WTC11 (cell line): ENCODE measurements at regions not wholly inside any gene's neighbourhood (a gene's known extent, or its start where the extent isn't known, plus 50 kb on each side); places are given as distances from the start of the nearest gene placed in this dataset.

Experiments
- ATAC-seq: fragments of 200-7000 bp; cut with Tn5 transposase; 2 replicates; pipeline ENCODE4 v1.10.0; 2021; ENCODE audit warnings: mild to moderate bottlenecking, moderate library complexity
- CTCF ChIA-PET: fragments of 300-600 bp; sonication (Branson Sonifier 250); formaldehyde crosslinking; loops from one replicate; lab custom pipeline; 2021; ENCODE audit warnings: antibody characterized with exemption; lab: Charles Lee
- POLR2A ChIA-PET: fragments of 350-600 bp; sonication (Branson Sonifier 250); formaldehyde crosslinking; loops from one replicate; lab custom pipeline; 2021; ENCODE audit warnings: antibody characterized with exemption; lab: Charles Lee
- DNase-seq: peaks from one replicate; pipeline ENCODE4 v3.0.0; 2021; ENCODE audit warnings: low spot score
- H3K27ac Mint-ChIP-seq: 2 replicates; pipeline ENCODE4 v1.8.0; 2021; ENCODE audit warnings: mixed read lengths
- H3K27me3 Mint-ChIP-seq: 2 replicates; pipeline ENCODE4 v1.8.0; 2021; ENCODE audit warnings: low read depth, mild to moderate bottlenecking, moderate library complexity, mixed read lengths
- H3K36me3 Mint-ChIP-seq: 2 replicates; pipeline ENCODE4 v1.8.0; 2021; ENCODE audit warnings: mixed read lengths
- H3K4me1 Mint-ChIP-seq: 2 replicates; pipeline ENCODE4 v1.8.0; 2022; ENCODE audit warnings: mixed read lengths
- H3K4me3 Mint-ChIP-seq: 2 replicates; pipeline ENCODE4 v1.8.0; 2021; ENCODE audit warnings: mild to moderate bottlenecking, moderate library complexity, mixed read lengths
- H3K9me3 Mint-ChIP-seq: 2 replicates; pipeline ENCODE4 v1.8.0; 2021; ENCODE audit warnings: mixed read lengths
- AFF4 ChIP-seq: sonication (generic); formaldehyde crosslinking; IDR thresholded peaks from 2 replicates; pipeline ENCODE4 v1.8.1; 2023; ENCODE audit warnings: mild to moderate bottlenecking, missing genetic modification reagents, borderline replicate concordance
- CBFB ChIP-seq: sonication (generic); formaldehyde crosslinking; IDR thresholded peaks from 2 replicates; pipeline ENCODE4 v1.8.1; 2022; ENCODE audit warnings: mild to moderate bottlenecking, low read depth, missing genetic modification reagents
- E2F4 ChIP-seq: sonication (generic); formaldehyde crosslinking; IDR thresholded peaks from 2 replicates; pipeline ENCODE4 v1.8.1; 2022; ENCODE audit warnings: low read depth, mild to moderate bottlenecking, moderate library complexity, missing genetic modification reagents, borderline replicate concordance
- ELF4 ChIP-seq: sonication (generic); formaldehyde crosslinking; IDR thresholded peaks from 2 replicates; pipeline ENCODE4 v1.8.1; 2022; ENCODE audit warnings: low read depth, mild to moderate bottlenecking, moderate library complexity, missing genetic modification reagents
- ESRRA ChIP-seq: sonication (generic); formaldehyde crosslinking; IDR thresholded peaks from 2 replicates; pipeline ENCODE4 v1.8.1; 2022; ENCODE audit warnings: mild to moderate bottlenecking, missing genetic modification reagents, borderline replicate concordance
- MAX ChIP-seq: sonication (generic); formaldehyde crosslinking; IDR thresholded peaks from 2 replicates; pipeline ENCODE4 v1.8.0; 2022; ENCODE audit warnings: mild to moderate bottlenecking, missing genetic modification reagents
- NR3C1 ChIP-seq: sonication (generic); formaldehyde crosslinking; conservative IDR thresholded peaks from 2 replicates; pipeline ENCODE4 v1.8.1; 2023; ENCODE audit warnings: low read depth, mild to moderate bottlenecking, missing genetic modification reagents
- OVOL2 ChIP-seq: fragments of 250-450 bp; sonication (Bioruptor Pico); IDR thresholded peaks from 2 replicates; pipeline ENCODE4 v1.9.0; 2021; ENCODE audit warnings: mild to moderate bottlenecking, borderline replicate concordance
- SMAD3 ChIP-seq: sonication (generic); formaldehyde crosslinking; IDR thresholded peaks from 2 replicates; pipeline ENCODE4 v1.8.0; 2022; ENCODE audit warnings: missing genetic modification reagents, mild to moderate bottlenecking, borderline replicate concordance
- SP1 ChIP-seq: sonication (generic); formaldehyde crosslinking; conservative IDR thresholded peaks from 2 replicates; pipeline ENCODE4 v1.8.1; 2022; ENCODE audit warnings: missing genetic modification reagents
- TEAD1 ChIP-seq: sonication (generic); formaldehyde crosslinking; IDR thresholded peaks from 2 replicates; pipeline ENCODE4 v1.8.0; 2022; ENCODE audit warnings: mild to moderate bottlenecking, missing genetic modification reagents
- TP53 ChIP-seq: sonication (generic); formaldehyde crosslinking; IDR thresholded peaks from 2 replicates; pipeline ENCODE4 v1.8.1; 2023; ENCODE audit warnings: mild to moderate bottlenecking, missing genetic modification reagents
- USF2 ChIP-seq: sonication (generic); formaldehyde crosslinking; IDR thresholded peaks from 2 replicates; pipeline ENCODE4 v1.8.1; 2023; ENCODE audit warnings: mild to moderate bottlenecking, missing genetic modification reagents, moderate library complexity
- ZNF121 ChIP-seq: sonication (generic); formaldehyde crosslinking; IDR thresholded peaks from 2 replicates; pipeline ENCODE4 v1.8.0; 2023; ENCODE audit warnings: missing genetic modification reagents
- ZNF263 ChIP-seq: sonication (generic); formaldehyde crosslinking; IDR thresholded peaks from 2 replicates; pipeline ENCODE4 v1.8.1; 2022; ENCODE audit warnings: low read depth, mild to moderate bottlenecking, moderate library complexity, missing genetic modification reagents
- ZNF396 ChIP-seq: fragments of 250-450 bp; sonication (Bioruptor Pico); IDR thresholded peaks from 2 replicates; pipeline ENCODE4 v1.8.0; 2021; ENCODE audit warnings: mild to moderate bottlenecking, moderate library complexity, borderline replicate concordance
- ZSCAN18 ChIP-seq: fragments of 250-450 bp; sonication (Bioruptor Pico); IDR thresholded peaks from 2 replicates; pipeline ENCODE4 v2.1.2; 2022; ENCODE audit warnings: mild to moderate bottlenecking, moderate library complexity

- Mint-ChIP-seq H3K27me3 (no peaks in the 10 kb centered on the region), H3K4me1 (no peaks in the 10 kb centered on the region), H3K9me3 (no peaks in the 10 kb centered on the region), H3K36me3 (no peaks in the 10 kb centered on the region), H3K4me3 (no peak overlapping the region), H3K27ac (no peak overlapping the region)
- DNase-seq (no peak), ATAC-seq (no peak)
- ChIA-PET POLR2A (no interaction called here), CTCF (no interaction called here)
- TF ChIP-seq ZNF263 (CRISPR knock-in tag) (no peak), ZNF396 (no peak), CBFB (CRISPR knock-in tag) (no peak), TP53 (no peak), AFF4 (CRISPR knock-in tag) (no peak), OVOL2 (no peak), MAX (CRISPR knock-in tag) (no peak), NR3C1 (CRISPR knock-in tag) (no peak), ZSCAN18 (no peak), USF2 (CRISPR knock-in tag) (no peak), SMAD3 (no peak), SP1 (no peak)
Measured at GRCh38 chr3:151660885-151661284, 72.8 kb upstream of the AADACL2 start.

GRCh38 chr3:151644986-151645385 lies 88.7 kb upstream of the AADACL2 start:
- no peak overlapping the region for H3K27ac Mint-ChIP-seq
- no peaks in the 10 kb centered on the region for H3K27me3 Mint-ChIP-seq
- H3K4me1 Mint-ChIP-seq = no peaks in the 10 kb centered on the region
- no peaks in the 10 kb centered on the region for H3K36me3 Mint-ChIP-seq
- TF ChIP-seq ZNF121 (CRISPR knock-in tag) (no peak), ELF4 (CRISPR knock-in tag) (no peak), TEAD1 (CRISPR knock-in tag) (no peak), USF2 (CRISPR knock-in tag) (no peak), E2F4 (CRISPR knock-in tag) (no peak), ESRRA (no peak)
- no peak for ATAC-seq
- no peaks in the 10 kb centered on the region for H3K9me3 Mint-ChIP-seq
- POLR2A ChIA-PET = no interaction called here
- no peak overlapping the region for H3K4me3 Mint-ChIP-seq
- CTCF ChIA-PET = no interaction called here
- no peak for DNase-seq
